ENCODE measurements at regions not wholly inside any gene's neighbourhood (a gene's known extent, or its start where the extent isn't known, plus 50 kb on each side); places are given as distances from the start of the nearest gene placed in this dataset.

GRCh38 chr3:74267588-74268184, 346.8 kb downstream of the CNTN3 start:
- H3K4me1 ChIP-seq, result no peaks in the 10 kb centered on the region
- no peaks in the 10 kb centered on the region for H3K36me3 ChIP-seq
- H3K9me3 ChIP-seq, result no peaks in the 10 kb centered on the region
- intact Hi-C loops (cut with DNase I; ENCODE audit: low total_unique reads), result no loop called here
- H3K27ac ChIP-seq, result no peak overlapping the region
- H3K4me3 ChIP-seq, result no peak overlapping the region
- no peaks in the 10 kb centered on the region for H3K27me3 ChIP-seq
- 43 to 47% (median 45%) methylated on average over 13 of the region's 13 CpGs for whole genome bisulfite sequencing, 5 donors
- no peak for TF ChIP-seq POLR2AphosphoS5 (IDR thresholded peaks at IDR 0.05)
- no peak for TF ChIP-seq POLR2A (IDR thresholded peaks at IDR 0.05)
- TF ChIP-seq CTCF (IDR thresholded peaks at IDR 0.05), result peak in 5 of 7 experiments; percentile 27 to 70 (median 60)
- no peak for TF ChIP-seq EP300 (IDR thresholded peaks at IDR 0.05)
- DNase-seq, result peak in 1 of 2 donors; percentile 75

- Histone ChIP-seq H3K27me3 (no peaks in the 10 kb centered on the region), H3K36me3 (no peaks in the 10 kb centered on the region), H3K9me3 (no peaks in the 10 kb centered on the region), H3K4me3 (no peak overlapping the region), H3K4me1 (no peaks in the 10 kb centered on the region), H3K27ac (no peak overlapping the region)
- TF ChIP-seq CTCF (IDR thresholded peaks at IDR 0.05) (no peak), POLR2AphosphoS5 (IDR thresholded peaks at IDR 0.05) (no peak), EP300 (IDR thresholded peaks at IDR 0.05) (no peak), POLR2A (IDR thresholded peaks at IDR 0.05) (no peak)
- intact Hi-C loops (cut with DNase I; ENCODE audit: low total_unique reads), result no loop called here
- WGBS, 5 donors, result 75 to 77% (median 76%) methylated on average over 5 of the region's 5 CpGs
- no peak for DNase-seq
These were observed 347.3 kb downstream of the CNTN3 start for GRCh38 chr3:74267131-74267530.

- no peaks in the 10 kb centered on the region for H3K4me1 ChIP-seq
- DNase-seq, result no peak
- WGBS, 5 donors, result 58 to 76% (median 71%) methylated on average over 1 of the region's 1 CpG
- H3K27ac ChIP-seq, result no peak overlapping the region
- intact Hi-C loops (cut with DNase I; ENCODE audit: low total_unique reads), result no loop called here
- H3K9me3 ChIP-seq, result no peaks in the 10 kb centered on the region
- H3K4me3 ChIP-seq, result no peak overlapping the region
- no peaks in the 10 kb centered on the region for H3K27me3 ChIP-seq
- no peaks in the 10 kb centered on the region for H3K36me3 ChIP-seq
- TF ChIP-seq POLR2A (IDR thresholded peaks at IDR 0.05) (no peak), EP300 (IDR thresholded peaks at IDR 0.05) (no peak), POLR2AphosphoS5 (IDR thresholded peaks at IDR 0.05) (no peak), CTCF (IDR thresholded peaks at IDR 0.05) (no peak)
These were observed 349.4 kb downstream of the CNTN3 start for GRCh38 chr3:74265069-74265468.

GRCh38 chr3:74263031-74263430, 351.4 kb downstream of the CNTN3 start:
- DNase-seq, result no peak
- Histone ChIP-seq H3K27ac (no peak overlapping the region), H3K27me3 (no peaks in the 10 kb centered on the region), H3K4me3 (no peak overlapping the region), H3K36me3 (no peaks in the 10 kb centered on the region), H3K4me1 (no peaks in the 10 kb centered on the region), H3K9me3 (no peaks in the 10 kb centered on the region)
- no peak for TF ChIP-seq POLR2A (IDR thresholded peaks at IDR 0.05)
- TF ChIP-seq POLR2AphosphoS5 (IDR thresholded peaks at IDR 0.05), result no peak
- TF ChIP-seq CTCF (IDR thresholded peaks at IDR 0.05), result no peak
- no peak for TF ChIP-seq EP300 (IDR thresholded peaks at IDR 0.05)
- intact Hi-C loops (cut with DNase I; ENCODE audit: low total_unique reads), result no loop called here
- WGBS, 5 donors, result 73 to 88% (median 85%) methylated on average over 1 of the region's 1 CpG

Measured in stomach (tissue), 8 donors.